ENCODE measurements at regions not wholly inside any gene's neighbourhood (a gene's known extent, or its start where the extent isn't known, plus 50 kb on each side); places are given as distances from the start of the nearest gene placed in this dataset.

DNA sequence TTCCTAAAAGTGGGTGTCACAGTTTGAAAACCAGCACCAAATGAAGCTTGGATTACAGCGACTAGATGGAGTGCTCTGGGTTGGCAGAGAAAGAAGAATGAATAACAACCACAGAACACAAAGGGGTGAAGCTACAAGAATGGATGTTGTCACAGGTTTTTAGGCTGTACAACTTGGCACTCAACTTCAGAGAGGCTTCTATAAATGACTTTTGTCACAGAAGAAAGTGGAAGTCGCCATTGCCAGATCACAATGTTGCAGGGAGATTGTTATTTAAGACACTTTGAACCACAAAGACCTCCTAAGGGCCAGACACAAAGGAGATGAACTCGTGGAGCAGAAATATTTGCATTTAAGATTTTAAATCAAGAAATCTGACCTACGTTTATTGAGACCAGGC lies 354.2 kb downstream of the CDH7 start:
- H3K4me1 ChIP-seq, result no peaks in the 10 kb centered on the region
- H3K27ac ChIP-seq, result no peak overlapping the region
- DNase-seq, result no peak
- H3K9me3 ChIP-seq, result no peaks in the 10 kb centered on the region
- H3K27me3 ChIP-seq, result no peaks in the 10 kb centered on the region
- H3K4me3 ChIP-seq, result no peak overlapping the region
- no peaks in the 10 kb centered on the region for H3K36me3 ChIP-seq
- TF ChIP-seq, protein P1, sequence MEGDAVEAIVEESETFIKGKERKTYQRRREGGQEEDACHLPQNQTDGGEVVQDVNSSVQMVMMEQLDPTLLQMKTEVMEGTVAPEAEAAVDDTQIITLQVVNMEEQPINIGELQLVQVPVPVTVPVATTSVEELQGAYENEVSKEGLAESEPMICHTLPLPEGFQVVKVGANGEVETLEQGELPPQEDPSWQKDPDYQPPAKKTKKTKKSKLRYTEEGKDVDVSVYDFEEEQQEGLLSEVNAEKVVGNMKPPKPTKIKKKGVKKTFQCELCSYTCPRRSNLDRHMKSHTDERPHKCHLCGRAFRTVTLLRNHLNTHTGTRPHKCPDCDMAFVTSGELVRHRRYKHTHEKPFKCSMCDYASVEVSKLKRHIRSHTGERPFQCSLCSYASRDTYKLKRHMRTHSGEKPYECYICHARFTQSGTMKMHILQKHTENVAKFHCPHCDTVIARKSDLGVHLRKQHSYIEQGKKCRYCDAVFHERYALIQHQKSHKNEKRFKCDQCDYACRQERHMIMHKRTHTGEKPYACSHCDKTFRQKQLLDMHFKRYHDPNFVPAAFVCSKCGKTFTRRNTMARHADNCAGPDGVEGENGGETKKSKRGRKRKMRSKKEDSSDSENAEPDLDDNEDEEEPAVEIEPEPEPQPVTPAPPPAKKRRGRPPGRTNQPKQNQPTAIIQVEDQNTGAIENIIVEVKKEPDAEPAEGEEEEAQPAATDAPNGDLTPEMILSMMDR (IDR thresholded peaks at IDR 0.05), result no peak
- TF ChIP-seq POLR2A (IDR thresholded peaks at IDR 0.05), result no peak

DNA sequence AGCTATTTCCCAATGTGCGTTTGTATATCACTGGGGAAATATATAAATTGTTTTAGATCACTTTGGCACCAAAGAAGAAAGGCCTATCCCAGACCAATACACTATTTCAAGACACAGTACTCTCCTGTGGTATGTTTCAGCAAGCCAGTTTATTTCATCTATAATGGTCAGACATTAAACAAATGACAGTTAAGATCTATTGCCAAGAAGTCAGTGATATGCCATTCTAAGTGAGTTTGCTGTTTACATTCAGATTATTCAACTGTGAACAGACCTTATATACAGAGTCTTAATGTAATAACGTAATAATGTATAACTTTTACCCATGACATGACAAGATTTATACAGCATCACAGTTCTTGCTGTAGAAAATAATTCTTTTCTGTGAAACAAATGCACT lies 352.7 kb downstream of the CDH7 start:
- Histone ChIP-seq H3K4me1 (no peaks in the 10 kb centered on the region), H3K27me3 (no peaks in the 10 kb centered on the region), H3K9me3 (no peaks in the 10 kb centered on the region), H3K27ac (no peak overlapping the region), H3K36me3 (no peaks in the 10 kb centered on the region), H3K4me3 (no peak overlapping the region)
- TF ChIP-seq, protein P1 (IDR thresholded peaks at IDR 0.05), result no peak
- DNase-seq, result no peak

DNA sequence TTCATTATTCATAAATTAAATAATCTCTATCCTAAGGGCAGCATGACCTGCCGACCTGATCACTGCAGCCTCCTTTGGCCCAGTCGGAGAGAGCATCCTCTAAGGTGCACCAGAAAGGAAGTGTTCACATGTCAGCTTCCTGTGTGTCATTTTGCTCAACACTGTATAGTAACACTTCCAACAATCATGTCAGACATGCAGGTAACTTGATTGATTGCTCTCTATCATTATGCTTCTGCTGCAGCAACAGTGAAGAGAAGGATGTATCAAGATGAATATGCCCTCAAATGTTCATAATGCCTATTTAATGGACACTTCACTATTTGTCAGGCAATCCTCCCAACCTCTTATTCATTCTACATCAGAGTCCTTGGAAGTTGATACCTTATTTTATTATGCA lies 332.3 kb downstream of the CDH7 start:
- DNase-seq, result no peak
- H3K9me3 ChIP-seq, result no peaks in the 10 kb centered on the region
- no peak overlapping the region for H3K4me3 ChIP-seq
- no peaks in the 10 kb centered on the region for H3K27me3 ChIP-seq
- H3K36me3 ChIP-seq, result no peaks in the 10 kb centered on the region
- H3K4me1 ChIP-seq, result no peaks in the 10 kb centered on the region
- H3K27ac ChIP-seq, result no peak overlapping the region
- TF ChIP-seq, protein P1 (IDR thresholded peaks at IDR 0.05), result no peak
- TF ChIP-seq POLR2A (IDR thresholded peaks at IDR 0.05), result no peak

DNA sequence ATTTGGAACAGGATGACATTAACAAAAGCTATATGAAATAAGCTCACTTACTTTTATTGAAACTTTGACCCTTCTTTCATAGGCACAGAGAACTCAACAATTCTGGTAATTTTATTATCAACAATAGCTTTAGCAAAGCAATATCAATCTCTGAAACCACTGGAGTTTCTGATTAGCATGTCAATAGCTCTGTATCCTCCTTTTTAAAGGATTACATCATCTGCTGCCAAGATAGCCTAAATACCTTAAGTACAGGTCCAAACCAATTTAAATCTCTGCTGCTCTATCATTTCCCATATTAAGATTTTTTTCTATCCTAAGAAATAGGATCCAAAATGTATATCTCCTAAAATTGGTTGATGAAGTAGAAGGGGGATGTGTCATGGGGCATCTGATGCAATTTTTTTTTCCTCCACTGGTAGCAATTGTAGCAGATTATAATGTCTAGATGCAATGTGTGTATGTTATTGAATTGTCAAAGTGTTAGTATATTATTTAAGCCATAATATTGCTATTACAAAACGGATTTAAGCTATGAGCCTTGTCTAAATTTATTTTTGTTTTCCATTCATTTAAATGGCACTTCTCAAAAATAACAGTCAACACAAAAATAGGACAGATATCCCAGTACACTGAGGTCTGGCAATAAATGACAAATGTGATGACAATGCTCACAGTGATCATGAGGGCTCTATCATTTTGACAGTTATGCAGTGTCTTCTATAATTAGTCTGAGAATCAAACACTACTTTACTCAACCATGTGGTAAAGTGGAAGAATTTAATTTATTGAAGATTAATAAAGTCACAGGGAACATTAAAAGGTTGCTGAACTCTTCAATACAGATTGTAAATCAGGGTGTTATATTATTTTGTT lies 328.4 kb downstream of the CDH7 start:
- Histone ChIP-seq H3K36me3 (no peaks in the 10 kb centered on the region), H3K27me3 (no peaks in the 10 kb centered on the region), H3K4me3 (no peak overlapping the region), H3K9me3 (no peaks in the 10 kb centered on the region), H3K27ac (no peak overlapping the region), H3K4me1 (no peaks in the 10 kb centered on the region)
- TF ChIP-seq, protein P1 (IDR thresholded peaks at IDR 0.05), result no peak
- no peak for TF ChIP-seq POLR2A (IDR thresholded peaks at IDR 0.05)
- no peak for DNase-seq

DNA sequence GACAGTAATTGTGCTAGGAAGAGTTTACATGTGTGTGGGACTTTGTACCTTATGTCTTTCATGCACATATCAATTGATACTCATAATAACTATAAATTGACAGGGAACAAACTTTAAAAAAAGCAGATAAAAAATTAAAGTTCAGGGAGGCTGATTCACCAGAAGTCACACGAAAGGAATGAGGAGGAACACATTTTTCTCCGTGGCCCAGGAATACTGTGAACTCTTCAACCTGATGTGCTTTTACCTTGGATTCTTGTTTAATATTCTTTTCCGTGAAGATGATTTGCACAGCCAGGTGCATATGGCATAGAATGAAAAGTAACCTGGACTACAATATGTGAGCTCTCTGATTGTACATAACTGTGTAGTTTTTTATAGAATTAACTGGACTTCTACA lies 326.3 kb downstream of the CDH7 start:
- no peak for DNase-seq
- TF ChIP-seq, protein P1 (IDR thresholded peaks at IDR 0.05), result no peak
- TF ChIP-seq POLR2A (IDR thresholded peaks at IDR 0.05), result no peak
- Histone ChIP-seq H3K36me3 (no peaks in the 10 kb centered on the region), H3K27me3 (no peaks in the 10 kb centered on the region), H3K4me1 (no peaks in the 10 kb centered on the region), H3K27ac (no peak overlapping the region), H3K4me3 (no peak overlapping the region), H3K9me3 (no peaks in the 10 kb centered on the region)
